MM.1S (cell line): ENCODE measurements at regions not wholly inside any gene's neighbourhood (a gene's known extent, or its start where the extent isn't known, plus 50 kb on each side); places are given as distances from the start of the nearest gene placed in this dataset.

Experiments
- DNase-seq: peaks from one replicate; pipeline ENCODE4 v3.0.0-alpha.2; 2015
- H2AFZ ChIP-seq: fragments of 300-600 bp; sonication (generic); 2 replicates; pipeline ENCODE4 v1.6.0; 2016; ENCODE audit warnings: antibody characterized with exemption, low read length
- H3F3A ChIP-seq: fragments of 300-600 bp; sonication (generic); 2 replicates; pipeline ENCODE4 v1.6.1; 2016; ENCODE audit warnings: mild to moderate bottlenecking, antibody characterized with exemption, low read length, moderate library complexity, mixed read lengths; ENCODE audit not compliant: insufficient read depth
- H3K27ac ChIP-seq: fragments of 300-600 bp; sonication (generic); 2 replicates; pipeline ENCODE4 v1.5.1; 2016; ENCODE audit warnings: mild to moderate bottlenecking, low read length
- H3K27me3 ChIP-seq: fragments of 300-600 bp; sonication (generic); replicated peaks from 2 replicates; pipeline ENCODE4 v1.6.0; 2016; ENCODE audit warnings: low read length; ENCODE audit not compliant: insufficient read depth
- H3K36me3 ChIP-seq: fragments of 300-600 bp; sonication (generic); replicated peaks from 2 replicates; pipeline ENCODE4 v1.6.1; 2016; ENCODE audit warnings: mild to moderate bottlenecking, low read length, mixed read lengths; ENCODE audit not compliant: insufficient read depth
- H3K4me1 ChIP-seq: fragments of 300-600 bp; sonication (generic); 2 replicates; pipeline ENCODE4 v1.6.1; 2016; ENCODE audit warnings: low read length, mixed read lengths
- H3K4me2 ChIP-seq: fragments of 300-600 bp; sonication (generic); 2 replicates; pipeline ENCODE4 v1.6.0; 2016; ENCODE audit warnings: low read depth, low read length
- H3K4me3 ChIP-seq: fragments of 300-600 bp; sonication (generic); 2 replicates; pipeline ENCODE4 v1.5.1; 2016; ENCODE audit warnings: low read length, mixed read lengths
- H3K79me2 ChIP-seq: fragments of 300-600 bp; sonication (generic); 2 replicates; pipeline ENCODE4 v1.6.1; 2016; ENCODE audit warnings: mixed run types, low read length, mixed read lengths
- H3K9ac ChIP-seq: fragments of 300-600 bp; sonication (generic); 2 replicates; pipeline ENCODE4 v1.6.1; 2016; ENCODE audit warnings: low read length, mixed read lengths
- H3K9me2 ChIP-seq: fragments of 300-600 bp; sonication (generic); replicated peaks from 2 replicates; pipeline ENCODE4 v1.6.1; 2016; ENCODE audit warnings: mild to moderate bottlenecking, low read length, mixed read lengths; ENCODE audit not compliant: insufficient read depth
- H3K9me3 ChIP-seq: fragments of 300-600 bp; sonication (generic); replicated peaks from 2 replicates; pipeline ENCODE4 v1.6.1; 2016; ENCODE audit warnings: mild to moderate bottlenecking, low read length, mixed read lengths; ENCODE audit not compliant: insufficient read depth
- H4K20me1 ChIP-seq: fragments of 300-600 bp; sonication (generic); 2 replicates; pipeline ENCODE4 v1.6.1; 2016; ENCODE audit warnings: mild to moderate bottlenecking, low read length, moderate library complexity, mixed read lengths; ENCODE audit not compliant: insufficient read depth
- CTCF ChIP-seq: fragments of 300-600 bp; sonication (generic); IDR thresholded peaks from 2 replicates; pipeline ENCODE4 v1.5.1; 2016; ENCODE audit warnings: antibody characterized with exemption, low read length, mixed read lengths
- EZH2 ChIP-seq: fragments of 300-600 bp; sonication (generic); optimal IDR thresholded peaks from 2 replicates; pipeline ENCODE3; 2017; ENCODE audit warnings: low read depth, mild to moderate bottlenecking, antibody characterized with exemption, low read length, mixed read lengths
- EZH2phosphoT487 ChIP-seq: fragments of 300-600 bp; sonication (generic); IDR thresholded peaks from 2 replicates; pipeline ENCODE4 v1.6.1; 2018; ENCODE audit warnings: antibody characterized with exemption, low read length

GRCh38 chr12:105676694-105677093 is 346.2 kb downstream of the C12orf75 start:
- Histone ChIP-seq H3F3A (no peaks in the 10 kb centered on the region), H3K9ac (no peak overlapping the region), H3K27ac (no peak overlapping the region), H3K4me2 (no peak overlapping the region), H3K9me3 (no peaks in the 10 kb centered on the region), H4K20me1 (no peaks in the 10 kb centered on the region), H3K4me1 (no peaks in the 10 kb centered on the region), H3K27me3 (no peaks in the 10 kb centered on the region), H3K4me3 (no peak overlapping the region), H3K79me2 (no peaks in the 10 kb centered on the region), H3K36me3 (no peaks in the 10 kb centered on the region), H3K9me2 (no peaks in the 10 kb centered on the region), H2AFZ (no peak overlapping the region)
- no peak for TF ChIP-seq EZH2phosphoT487
- TF ChIP-seq CTCF: no peak
- no peak for TF ChIP-seq EZH2
- no peak for DNase-seq

GRCh38 chr12:105677672-105678071 is 347.2 kb downstream of the C12orf75 start:
- no peaks in the 10 kb centered on the region for H3K79me2 ChIP-seq
- TF ChIP-seq EZH2phosphoT487 (no peak), EZH2 (no peak), CTCF (no peak)

GRCh38 chr12:105679982-105680381 is 349.5 kb downstream of the C12orf75 start:
- TF ChIP-seq EZH2 (no peak), EZH2phosphoT487 (no peak), CTCF (no peak)
- no peaks in the 10 kb centered on the region for H3K9me2 ChIP-seq
- no peak for DNase-seq

More at GRCh38 chr12:105677672-105678071, 347.2 kb downstream of the C12orf75 start:
- DNase-seq: no peak
- Histone ChIP-seq H3K9ac (no peak overlapping the region), H3K36me3 (no peaks in the 10 kb centered on the region), H3K4me3 (no peak overlapping the region), H3K4me1 (no peaks in the 10 kb centered on the region), H3F3A (no peaks in the 10 kb centered on the region), H3K27me3 (no peaks in the 10 kb centered on the region), H3K9me3 (no peaks in the 10 kb centered on the region), H3K4me2 (no peak overlapping the region), H3K27ac (no peak overlapping the region), H4K20me1 (no peaks in the 10 kb centered on the region), H2AFZ (no peak overlapping the region), H3K9me2 (no peaks in the 10 kb centered on the region)

More at GRCh38 chr12:105679982-105680381, 349.5 kb downstream of the C12orf75 start:
- Histone ChIP-seq H3K79me2 (no peaks in the 10 kb centered on the region), H3K36me3 (no peaks in the 10 kb centered on the region), H3F3A (no peaks in the 10 kb centered on the region), H3K9ac (no peak overlapping the region), H3K27me3 (no peaks in the 10 kb centered on the region), H2AFZ (no peak overlapping the region), H3K4me1 (no peaks in the 10 kb centered on the region), H4K20me1 (no peaks in the 10 kb centered on the region), H3K4me3 (no peak overlapping the region), H3K4me2 (no peak overlapping the region), H3K27ac (no peak overlapping the region), H3K9me3 (no peaks in the 10 kb centered on the region)
